ENCODE measurements at regions not wholly inside any gene's neighbourhood (a gene's known extent, or its start where the extent isn't known, plus 50 kb on each side); places are given as distances from the start of the nearest gene placed in this dataset.

DNA sequence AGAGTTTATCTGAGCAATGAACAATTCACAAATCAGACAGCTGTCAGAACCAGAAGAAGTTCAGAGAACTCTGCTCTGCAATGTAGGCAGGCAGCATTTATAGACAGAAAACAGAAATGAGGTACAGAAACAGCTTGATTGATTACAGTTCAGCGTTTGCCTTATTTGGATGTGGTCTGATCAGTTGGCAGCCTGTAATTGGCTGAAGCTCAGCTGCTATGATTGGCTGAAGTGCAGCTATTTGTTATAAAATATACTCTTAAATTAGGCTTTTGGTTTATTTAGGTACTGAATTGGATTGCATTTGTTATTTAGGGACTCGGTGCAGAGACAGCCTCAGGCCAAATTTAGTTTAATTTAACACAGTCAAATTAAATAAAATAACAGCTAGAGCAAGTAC lies 85.8 kb upstream of the JAZF1 start:
- no peak for TF ChIP-seq POLR2A (IDR thresholded peaks at IDR 0.05; ENCODE audit: low read depth, low read length)
- TF ChIP-seq POLR2AphosphoS5 (IDR thresholded peaks at IDR 0.05; ENCODE audit: low read depth, low read length): no peak
- TF ChIP-seq SPI1 (IDR thresholded peaks at IDR 0.05; ENCODE audit: low read depth, low read length): no peak
